ENCODE measurements at regions not wholly inside any gene's neighbourhood (a gene's known extent, or its start where the extent isn't known, plus 50 kb on each side); places are given as distances from the start of the nearest gene placed in this dataset.

DNA sequence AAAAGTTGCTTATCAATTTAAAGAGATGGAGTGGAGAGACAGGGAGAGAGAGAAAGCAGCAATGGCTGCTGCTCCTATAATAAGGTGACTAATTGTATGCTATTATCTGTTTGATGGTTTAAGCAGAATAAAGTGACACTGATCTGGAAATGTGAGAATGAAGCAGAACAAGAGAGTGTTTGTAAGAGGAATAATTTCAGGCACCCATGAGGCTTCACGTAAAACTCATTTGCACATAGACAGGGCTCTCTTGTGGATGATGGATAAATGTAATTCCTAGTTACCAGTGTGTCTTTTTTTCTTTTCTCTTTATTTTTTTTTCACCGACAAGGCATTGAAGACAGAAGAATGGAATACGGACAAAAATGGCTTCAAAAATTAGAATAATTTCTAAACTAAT, 228.8 kb upstream of the TYRP1 start:
- TF ChIP-seq FOS (IDR thresholded peaks at IDR 0.05; ENCODE audit: low read depth, low read length) (no peak), RFX5 (IDR thresholded peaks at IDR 0.05; ENCODE audit: low read depth, low read length) (no peak), POLR2A (IDR thresholded peaks at IDR 0.05; ENCODE audit: low read depth, low read length) (no peak), CTCF (conservative IDR thresholded peaks at IDR 0.05; ENCODE audit: low read depth, low read length) (no peak), RAD21 (IDR thresholded peaks at IDR 0.05; ENCODE audit: low read length) (no peak), CEBPB (IDR thresholded peaks at IDR 0.05; ENCODE audit: low read depth, low read length) (no peak), MAZ (IDR thresholded peaks at IDR 0.05; ENCODE audit: borderline replicate concordance, low read depth, low read length) (no peak), BHLHE40 (IDR thresholded peaks at IDR 0.05; ENCODE audit: low read depth, low read length) (no peak), RCOR1 (IDR thresholded peaks at IDR 0.05; ENCODE audit: insufficient replicate concordance, low read length) (no peak)
- TF ChIP-seq, protein P1, sequence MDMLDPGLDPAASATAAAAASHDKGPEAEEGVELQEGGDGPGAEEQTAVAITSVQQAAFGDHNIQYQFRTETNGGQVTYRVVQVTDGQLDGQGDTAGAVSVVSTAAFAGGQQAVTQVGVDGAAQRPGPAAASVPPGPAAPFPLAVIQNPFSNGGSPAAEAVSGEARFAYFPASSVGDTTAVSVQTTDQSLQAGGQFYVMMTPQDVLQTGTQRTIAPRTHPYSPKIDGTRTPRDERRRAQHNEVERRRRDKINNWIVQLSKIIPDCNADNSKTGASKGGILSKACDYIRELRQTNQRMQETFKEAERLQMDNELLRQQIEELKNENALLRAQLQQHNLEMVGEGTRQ (IDR thresholded peaks at IDR 0.05; ENCODE audit: low read depth, low read length): no peak
- TF ChIP-seq, protein P2, sequence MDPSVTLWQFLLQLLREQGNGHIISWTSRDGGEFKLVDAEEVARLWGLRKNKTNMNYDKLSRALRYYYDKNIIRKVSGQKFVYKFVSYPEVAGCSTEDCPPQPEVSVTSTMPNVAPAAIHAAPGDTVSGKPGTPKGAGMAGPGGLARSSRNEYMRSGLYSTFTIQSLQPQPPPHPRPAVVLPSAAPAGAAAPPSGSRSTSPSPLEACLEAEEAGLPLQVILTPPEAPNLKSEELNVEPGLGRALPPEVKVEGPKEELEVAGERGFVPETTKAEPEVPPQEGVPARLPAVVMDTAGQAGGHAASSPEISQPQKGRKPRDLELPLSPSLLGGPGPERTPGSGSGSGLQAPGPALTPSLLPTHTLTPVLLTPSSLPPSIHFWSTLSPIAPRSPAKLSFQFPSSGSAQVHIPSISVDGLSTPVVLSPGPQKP (IDR thresholded peaks at IDR 0.05; ENCODE audit: borderline replicate concordance, low read depth, low read length): no peak

All from IMR-90 (cell line).